ENCODE measurements at regions not wholly inside any gene's neighbourhood (a gene's known extent, or its start where the extent isn't known, plus 50 kb on each side); places are given as distances from the start of the nearest gene placed in this dataset.
"Not testable (repeated sequence)": the region's sequence is repeated elsewhere in the genome, so short reads cannot be mapped to it uniquely, and the experiment has no call there.

- not testable (repeated sequence) for DNase-seq
Measured at GRCh38 chr1:2851918-2852317, 50.4 kb upstream of the TTC34 start.

- no peak for DNase-seq
Measured at GRCh38 chr1:2853711-2854110, 52.2 kb upstream of the TTC34 start.

DNA sequence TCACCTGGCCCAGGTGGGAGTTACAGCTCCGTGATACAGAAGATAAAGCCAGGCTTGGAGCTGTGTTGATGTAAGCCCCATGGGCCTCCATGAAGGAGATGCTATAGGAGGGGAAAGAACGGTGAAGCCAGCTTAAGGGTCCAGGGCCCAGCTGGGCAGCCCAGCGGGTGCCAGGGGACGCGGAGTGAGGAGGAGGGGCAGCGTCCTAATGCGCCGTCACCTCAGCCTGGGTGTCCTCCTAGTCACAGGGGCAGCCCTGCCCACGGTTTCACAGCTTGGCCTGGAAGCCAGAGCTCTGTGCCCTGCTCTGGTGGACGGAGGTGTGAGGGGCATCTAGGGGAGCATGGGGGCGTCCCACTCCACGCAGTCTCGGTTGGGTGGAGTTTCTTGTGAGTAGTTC lies 52.7 kb upstream of the TTC34 start:
- DNase-seq, result no peak

- DNase-seq, result no peak
Measured at GRCh38 chr1:2854611-2855010, 53.1 kb upstream of the TTC34 start.

DNA sequence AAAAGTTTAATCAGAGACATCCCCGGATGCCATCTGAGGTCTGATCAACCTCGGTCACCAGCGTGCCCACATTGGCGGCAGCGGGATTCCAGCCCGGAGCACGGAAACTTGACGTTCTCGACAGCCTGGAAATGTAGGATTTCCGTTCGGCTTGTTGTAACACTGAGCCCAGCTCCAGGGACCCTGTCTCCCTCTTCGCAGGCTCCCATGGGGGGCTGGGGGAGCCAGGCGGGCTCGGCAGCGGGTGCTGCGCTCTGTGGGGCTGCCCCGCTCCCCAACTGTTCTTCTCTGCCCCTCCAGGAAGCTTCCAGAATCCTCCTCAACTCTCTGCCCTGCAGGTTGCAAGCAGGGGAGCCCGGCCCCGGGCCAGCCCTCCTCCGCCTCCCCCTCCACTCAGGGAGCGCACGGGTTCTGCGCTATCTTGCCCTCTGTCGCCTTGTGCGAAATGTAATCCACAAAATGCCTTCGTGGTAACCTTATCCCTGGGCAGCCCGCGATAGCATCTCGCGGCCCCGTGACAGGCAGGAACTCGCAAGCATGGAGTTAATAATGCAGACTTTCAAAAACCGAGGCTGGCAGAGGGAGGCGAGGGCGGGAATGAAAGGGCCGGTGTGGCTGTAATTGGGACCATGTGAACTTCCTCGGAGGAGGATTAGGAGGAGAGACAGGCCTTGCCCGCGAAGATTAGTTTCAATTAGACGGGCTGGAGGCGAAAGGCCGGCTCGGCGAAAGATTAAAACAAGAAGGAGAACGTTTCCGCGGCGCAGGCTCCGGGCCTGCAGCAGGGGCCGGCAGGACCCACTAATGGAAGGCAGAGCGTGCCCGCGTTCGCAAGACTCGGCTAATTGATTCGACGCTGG lies 53.9 kb upstream of the TTC34 start:
- DNase-seq, result no peak

- DNase-seq, result no peak
Measured at GRCh38 chr1:2856066-2856390, 54.5 kb upstream of the TTC34 start.

GRCh38 chr1:2856676-2857375 lies 55.3 kb upstream of the TTC34 start:
- no peak for DNase-seq

DNA sequence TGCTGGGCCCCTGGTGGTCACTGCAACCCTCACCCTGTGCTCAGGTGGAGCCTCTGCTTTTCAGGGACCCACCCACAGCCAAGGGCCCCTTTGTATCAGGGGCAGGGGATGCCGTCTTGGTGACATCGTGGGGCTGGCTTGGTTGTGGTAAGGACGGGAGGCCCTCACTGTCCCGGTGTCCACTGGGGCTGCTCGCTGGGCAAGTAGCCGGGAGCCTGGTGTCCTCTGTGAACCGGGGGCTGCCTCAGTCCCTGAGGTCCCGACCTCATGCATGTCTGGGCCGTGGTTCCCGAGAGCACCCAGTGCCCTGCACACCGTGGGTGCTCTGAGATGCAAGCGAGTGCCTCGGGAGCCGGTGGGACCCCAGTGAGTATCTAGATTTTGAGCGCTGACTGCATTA lies 56.0 kb upstream of the TTC34 start:
- DNase-seq, result no peak

DNA sequence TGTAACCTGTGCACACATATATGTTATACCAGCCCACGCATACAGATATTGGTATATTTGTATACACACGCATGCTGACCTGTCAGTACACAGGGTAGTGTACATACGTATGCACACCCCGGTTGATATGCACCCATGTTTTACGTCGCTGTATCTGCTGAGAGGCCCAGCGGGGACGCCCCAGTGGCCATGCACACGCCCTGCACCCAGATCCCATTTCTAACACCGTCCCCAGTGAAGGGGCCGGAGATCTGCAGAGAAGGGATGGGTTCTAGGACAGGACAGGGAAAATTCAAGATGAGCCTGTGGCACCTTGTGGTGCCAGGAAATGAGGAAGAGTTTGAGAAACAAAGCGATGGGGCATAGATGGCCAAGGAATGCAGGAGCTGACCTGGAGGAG lies 57.2 kb upstream of the TTC34 start:
- DNase-seq, result no peak

- DNase-seq, result no peak
Measured at GRCh38 chr1:2859219-2859880, 57.9 kb upstream of the TTC34 start.

DNA sequence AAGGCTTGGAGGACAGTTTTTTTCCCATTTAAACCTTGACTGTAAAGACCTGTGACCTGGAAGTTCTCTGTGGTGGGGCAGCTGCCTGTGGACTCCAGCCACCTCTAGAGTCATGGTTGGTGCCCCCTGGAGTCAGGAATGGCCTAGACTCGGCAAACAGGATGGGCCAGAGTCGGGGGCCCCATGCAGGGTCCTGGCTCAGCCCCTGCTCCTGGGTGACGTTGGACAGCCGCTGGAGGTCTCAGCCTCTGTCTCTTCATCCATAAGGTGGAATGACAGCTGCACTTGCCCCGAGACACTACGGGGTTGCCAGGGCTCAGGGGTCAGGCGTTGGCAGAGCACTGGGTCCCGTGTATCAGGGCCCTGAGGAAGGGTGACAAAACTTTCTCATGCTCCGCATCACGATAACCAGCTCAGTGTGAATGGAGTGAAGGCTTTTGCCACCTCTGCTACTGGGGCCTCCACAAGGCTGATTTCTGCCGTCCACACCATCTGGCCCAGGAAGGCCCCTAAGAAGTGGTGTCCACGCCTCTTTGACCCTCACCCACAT lies 58.5 kb upstream of the TTC34 start:
- DNase-seq, result no peak

- no peak for DNase-seq
Measured at GRCh38 chr1:2860476-2861142, 59.1 kb upstream of the TTC34 start.

DNA sequence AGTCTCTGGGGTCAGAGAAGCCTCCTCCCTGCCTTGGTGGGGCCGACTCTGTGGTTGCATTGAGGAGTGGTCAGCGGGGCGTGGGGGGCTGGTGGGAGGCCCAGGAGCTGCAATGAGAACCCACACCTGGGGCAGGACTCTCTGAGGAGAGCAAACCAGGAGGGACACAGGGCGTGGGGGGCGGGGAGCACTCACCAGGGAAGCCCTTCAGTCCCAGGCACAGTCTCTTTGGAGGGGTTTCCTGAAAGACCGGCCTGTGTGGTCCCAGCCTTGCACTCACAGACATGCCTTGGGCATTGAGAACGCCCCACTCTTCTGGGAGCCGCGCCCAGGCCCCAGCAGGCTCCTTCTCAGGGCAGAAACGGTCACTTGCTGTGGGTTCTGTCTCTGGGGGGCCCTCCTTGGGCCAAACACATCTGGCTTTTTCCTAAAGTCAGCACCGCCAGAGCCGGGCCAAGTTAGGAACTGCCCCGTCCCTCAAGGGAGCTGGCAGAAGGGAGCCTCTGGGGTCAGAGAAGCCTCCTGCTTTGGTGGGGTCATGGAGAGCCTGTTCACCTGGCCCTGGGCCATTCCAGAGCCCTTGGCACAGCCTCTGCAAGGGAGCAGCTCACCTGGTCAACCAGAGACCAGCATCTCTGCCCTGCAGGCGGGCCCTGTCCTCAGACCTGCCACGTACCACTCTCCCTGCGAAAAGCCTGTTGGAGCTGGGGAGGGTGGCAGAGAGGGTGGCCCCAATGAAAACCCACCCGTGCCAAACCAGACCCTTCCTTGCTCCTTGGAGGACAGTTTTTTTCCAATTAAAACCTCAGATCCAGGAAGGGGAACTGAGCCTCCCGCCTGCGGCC lies 59.9 kb upstream of the TTC34 start:
- DNase-seq, result no peak

- no peak for DNase-seq
Measured at GRCh38 chr1:2861988-2862813, 60.7 kb upstream of the TTC34 start.

DNA sequence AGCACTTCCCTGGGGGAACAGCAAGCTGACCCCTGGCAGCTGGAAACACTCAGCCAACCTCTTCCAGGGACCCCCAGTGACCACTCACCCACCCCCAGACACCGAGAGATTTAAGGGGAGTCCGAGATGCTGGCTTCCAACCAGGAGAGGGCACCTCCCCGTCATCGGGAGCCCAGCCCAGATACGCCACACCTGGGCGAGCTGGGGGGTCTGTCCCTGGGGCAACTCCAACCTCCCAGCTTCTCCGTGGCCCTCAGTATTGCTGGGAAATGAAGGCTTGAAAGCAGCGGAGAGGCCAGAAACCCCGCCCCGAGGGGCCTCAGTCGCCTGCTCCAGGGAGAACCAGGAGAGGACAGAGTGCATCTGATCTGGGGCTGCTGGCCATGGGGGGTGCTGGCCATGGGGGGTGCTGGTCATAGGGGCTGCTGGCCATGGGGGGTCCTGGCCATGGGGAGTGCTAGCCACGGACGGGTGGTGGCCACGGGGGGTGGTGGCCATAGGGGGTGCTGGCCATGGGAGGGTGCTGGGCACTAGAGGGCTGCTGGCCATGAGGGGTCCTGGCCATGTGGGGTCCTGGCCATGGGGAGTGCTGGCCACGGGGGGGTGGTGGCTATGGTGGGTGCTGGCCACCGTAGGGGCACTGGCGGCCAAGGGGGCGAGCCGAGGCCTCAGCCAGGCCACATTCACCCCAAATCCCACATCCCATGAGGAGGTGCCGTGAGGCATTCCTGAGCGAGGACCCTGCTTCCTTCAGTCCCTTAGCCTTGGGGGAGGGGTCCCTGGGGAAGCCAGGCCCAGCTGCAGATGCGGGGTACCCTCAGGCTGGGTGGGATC lies 61.5 kb upstream of the TTC34 start:
- no peak for DNase-seq

DNA sequence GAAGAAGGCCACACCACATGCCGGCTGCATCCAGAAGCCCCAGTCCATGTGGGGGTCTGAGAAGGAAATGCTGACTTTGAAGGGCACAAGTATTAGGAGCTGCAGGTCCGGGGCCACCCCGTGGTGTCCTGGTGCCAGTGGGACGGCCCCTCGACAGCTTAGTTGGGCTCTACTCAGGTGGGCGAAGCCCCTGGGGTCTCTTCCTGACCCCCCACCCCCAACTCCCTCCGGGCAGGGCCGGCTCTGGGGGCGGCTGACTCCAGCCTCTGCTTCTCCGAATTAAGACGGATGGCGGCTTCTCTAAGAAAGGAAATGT lies 62.1 kb upstream of the TTC34 start:
- DNase-seq, result no peak

DNA sequence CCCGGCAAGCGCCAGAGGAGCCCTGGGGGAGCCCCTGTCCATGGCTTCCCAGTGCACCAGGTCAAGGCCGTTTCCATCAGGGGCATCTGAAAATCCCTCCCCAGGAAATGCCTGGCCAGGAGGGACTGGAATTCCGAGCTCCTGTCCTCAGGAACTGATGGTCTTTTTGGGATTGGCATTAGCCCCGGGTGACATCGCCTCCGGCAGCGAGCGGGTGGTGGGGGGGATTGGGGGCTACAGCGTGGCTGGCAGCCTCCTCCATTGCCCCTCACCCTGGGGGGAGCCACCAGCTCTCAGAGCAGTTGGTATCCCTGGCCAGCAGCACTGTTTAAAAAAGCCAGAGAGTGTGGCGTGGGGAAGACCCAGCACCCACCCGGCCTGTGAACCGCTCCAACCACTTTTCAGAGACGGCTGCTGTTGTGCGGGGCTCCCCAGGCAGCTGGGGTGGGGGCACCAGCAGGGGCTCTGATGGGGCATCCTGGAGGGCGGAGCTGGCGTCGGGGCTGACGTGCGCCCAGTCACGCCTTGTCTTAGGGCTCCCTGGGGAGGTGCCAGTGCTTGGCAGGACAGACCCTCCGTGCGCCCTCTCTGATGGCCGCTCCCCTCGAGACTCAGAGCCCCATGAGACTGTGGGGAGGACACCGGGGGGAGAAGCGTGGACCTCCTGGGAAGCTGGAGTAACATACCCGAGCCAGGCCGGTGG lies 62.9 kb upstream of the TTC34 start:
- no peak for DNase-seq

GRCh38 chr1:2865000-2865399 lies 63.5 kb upstream of the TTC34 start:
- no peak for DNase-seq

- DNase-seq, result no peak
Measured at GRCh38 chr1:2865571-2866421, 64.3 kb upstream of the TTC34 start.
